Stimulated activated CD8-positive, alpha-beta memory T cell treated with anti-CD3 and anti-CD28 coated beads, Interleukin-12 subunit alpha, Interleukin-12 subunit beta, amount 100 ng/mL, for 24 hours (primary cell): ENCODE measurements at regions not wholly inside any gene's neighbourhood (a gene's known extent, or its start where the extent isn't known, plus 50 kb on each side); places are given as distances from the start of the nearest gene placed in this dataset.

ENCODE experiments used
- DNase-seq: peaks from one replicate; pipeline ENCODE4 v3.0.0-alpha.2; 2020; ENCODE audit errors: extremely low read depth

GRCh38 chr20:52402514-52402913 lies 210.9 kb upstream of the ZFP64 start:
- no peak for DNase-seq

- DNase-seq, result no peak
Observed at GRCh38 chr20:52401431-52401830, 209.9 kb upstream of the ZFP64 start.

- DNase-seq, result no peak
Observed at GRCh38 chr20:52399352-52399751, 207.8 kb upstream of the ZFP64 start.

GRCh38 chr20:52389606-52390005 lies 198.0 kb upstream of the ZFP64 start:
- DNase-seq, result no peak

- DNase-seq, result no peak
Observed at GRCh38 chr20:52383995-52384621, 192.5 kb upstream of the ZFP64 start.

GRCh38 chr20:52382933-52383332 lies 191.4 kb upstream of the ZFP64 start:
- DNase-seq, result no peak

GRCh38 chr20:52379723-52380336 lies 188.3 kb upstream of the ZFP64 start:
- no peak for DNase-seq

- DNase-seq, result no peak
Observed at GRCh38 chr20:52372169-52372568, 180.6 kb upstream of the ZFP64 start.

GRCh38 chr20:52365688-52366087 lies 174.1 kb upstream of the ZFP64 start:
- DNase-seq, result no peak

GRCh38 chr20:52364405-52364804 lies 172.8 kb upstream of the ZFP64 start:
- DNase-seq, result no peak

GRCh38 chr20:52361650-52362049 lies 170.1 kb upstream of the ZFP64 start:
- DNase-seq, result no peak

GRCh38 chr20:52349806-52350205 lies 158.2 kb upstream of the ZFP64 start:
- no peak for DNase-seq

GRCh38 chr20:52348434-52348833 lies 156.9 kb upstream of the ZFP64 start:
- DNase-seq, result no peak

GRCh38 chr20:52346797-52347196 lies 155.2 kb upstream of the ZFP64 start:
- no peak for DNase-seq

- DNase-seq, result no peak
Observed at GRCh38 chr20:52342913-52343312, 151.3 kb upstream of the ZFP64 start.

- no peak for DNase-seq
Observed at GRCh38 chr20:52340036-52340634, 148.6 kb upstream of the ZFP64 start.

- no peak for DNase-seq
Observed at GRCh38 chr20:52332649-52333250, 141.2 kb upstream of the ZFP64 start.

GRCh38 chr20:52332230-52332629 lies 140.7 kb upstream of the ZFP64 start:
- no peak for DNase-seq

GRCh38 chr20:52331655-52332054 lies 140.1 kb upstream of the ZFP64 start:
- DNase-seq, result no peak

GRCh38 chr20:52321396-52321795 lies 129.8 kb upstream of the ZFP64 start:
- DNase-seq, result no peak

- DNase-seq, result no peak
Observed at GRCh38 chr20:52318651-52319050, 127.1 kb upstream of the ZFP64 start.

GRCh38 chr20:52313341-52313963 lies 121.9 kb upstream of the ZFP64 start:
- DNase-seq, result no peak
